ENCODE measurements at regions not wholly inside any gene's neighbourhood (a gene's known extent, or its start where the extent isn't known, plus 50 kb on each side); places are given as distances from the start of the nearest gene placed in this dataset.

- Histone ChIP-seq H3K27ac (no peak overlapping the region), H4K20me1 (ENCODE audit: insufficient read depth, poor library complexity, severe bottlenecking) (no peaks in the 10 kb centered on the region), H3K36me3 (replicated peaks; ENCODE audit: insufficient read depth, low read depth) (no peaks in the 10 kb centered on the region), H3K4me1 (ENCODE audit: insufficient read depth) (no peaks in the 10 kb centered on the region), H3K79me2 (no peaks in the 10 kb centered on the region), H3K9me3 (ENCODE audit: low read depth) (no peaks in the 10 kb centered on the region), H3K9me2 (replicated peaks; ENCODE audit: insufficient read depth) (no peaks in the 10 kb centered on the region), H2AFZ (no peak overlapping the region), H3K4me2 (no peak overlapping the region), H3K4me3 (no peak overlapping the region), H3K27me3 (no peaks in the 10 kb centered on the region)
- TF ChIP-seq, protein P1, sequence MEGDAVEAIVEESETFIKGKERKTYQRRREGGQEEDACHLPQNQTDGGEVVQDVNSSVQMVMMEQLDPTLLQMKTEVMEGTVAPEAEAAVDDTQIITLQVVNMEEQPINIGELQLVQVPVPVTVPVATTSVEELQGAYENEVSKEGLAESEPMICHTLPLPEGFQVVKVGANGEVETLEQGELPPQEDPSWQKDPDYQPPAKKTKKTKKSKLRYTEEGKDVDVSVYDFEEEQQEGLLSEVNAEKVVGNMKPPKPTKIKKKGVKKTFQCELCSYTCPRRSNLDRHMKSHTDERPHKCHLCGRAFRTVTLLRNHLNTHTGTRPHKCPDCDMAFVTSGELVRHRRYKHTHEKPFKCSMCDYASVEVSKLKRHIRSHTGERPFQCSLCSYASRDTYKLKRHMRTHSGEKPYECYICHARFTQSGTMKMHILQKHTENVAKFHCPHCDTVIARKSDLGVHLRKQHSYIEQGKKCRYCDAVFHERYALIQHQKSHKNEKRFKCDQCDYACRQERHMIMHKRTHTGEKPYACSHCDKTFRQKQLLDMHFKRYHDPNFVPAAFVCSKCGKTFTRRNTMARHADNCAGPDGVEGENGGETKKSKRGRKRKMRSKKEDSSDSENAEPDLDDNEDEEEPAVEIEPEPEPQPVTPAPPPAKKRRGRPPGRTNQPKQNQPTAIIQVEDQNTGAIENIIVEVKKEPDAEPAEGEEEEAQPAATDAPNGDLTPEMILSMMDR (IDR thresholded peaks at IDR 0.05; ENCODE audit: poor library complexity) = no peak
- TF ChIP-seq EZH2phosphoT487 (IDR thresholded peaks at IDR 0.05; ENCODE audit: low read depth, severe bottlenecking, unreplicated experiment) (no peak), EZH2 (IDR thresholded peaks at IDR 0.05; ENCODE audit: borderline replicate concordance) (no peak)
- no peak for DNase-seq (ENCODE audit: low spot score)
- WGBS (ENCODE audit: low lambda C conversion rate, missing lambda C conversion rate) = 92% methylated on average over 1 of the region's 1 CpG
Observed at GRCh38 chr13:74562381-74562780, 428.2 kb upstream of the KLF12 start.

DNA sequence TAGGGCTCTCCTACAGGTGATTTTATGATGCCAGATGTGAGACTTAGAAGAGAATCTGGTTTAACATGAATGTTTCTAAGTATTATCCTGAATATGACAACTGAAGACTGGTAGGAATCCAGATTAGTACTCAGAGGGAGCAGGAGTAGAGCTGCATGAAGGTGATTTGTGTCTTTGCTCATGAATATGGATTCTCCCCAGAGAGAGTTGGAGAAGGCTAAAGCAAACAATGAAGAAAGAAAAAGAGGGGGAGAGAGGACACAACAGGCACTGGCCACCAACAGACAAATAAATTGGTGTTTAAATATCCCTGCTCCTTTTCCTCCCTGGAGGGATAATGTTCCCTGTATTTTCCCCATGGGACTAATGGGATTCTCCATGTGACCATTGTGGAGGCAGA is 427.0 kb upstream of the KLF12 start:
- Histone ChIP-seq H2AFZ (no peak overlapping the region), H3K4me3 (no peak overlapping the region), H3K4me1 (ENCODE audit: insufficient read depth) (no peaks in the 10 kb centered on the region), H3K27me3 (no peaks in the 10 kb centered on the region), H3K27ac (no peak overlapping the region), H3K79me2 (no peaks in the 10 kb centered on the region), H3K9me2 (replicated peaks; ENCODE audit: insufficient read depth) (no peaks in the 10 kb centered on the region), H3K9me3 (ENCODE audit: low read depth) (no peaks in the 10 kb centered on the region), H3K36me3 (replicated peaks; ENCODE audit: insufficient read depth, low read depth) (no peaks in the 10 kb centered on the region), H3K4me2 (no peak overlapping the region), H4K20me1 (ENCODE audit: insufficient read depth, poor library complexity, severe bottlenecking) (no peaks in the 10 kb centered on the region)
- DNase-seq (ENCODE audit: low spot score) = no peak
- TF ChIP-seq EZH2phosphoT487 (IDR thresholded peaks at IDR 0.05; ENCODE audit: low read depth, severe bottlenecking, unreplicated experiment) (no peak), EZH2 (IDR thresholded peaks at IDR 0.05; ENCODE audit: borderline replicate concordance) (no peak)
- TF ChIP-seq, protein P1 (IDR thresholded peaks at IDR 0.05; ENCODE audit: poor library complexity) = no peak

DNA sequence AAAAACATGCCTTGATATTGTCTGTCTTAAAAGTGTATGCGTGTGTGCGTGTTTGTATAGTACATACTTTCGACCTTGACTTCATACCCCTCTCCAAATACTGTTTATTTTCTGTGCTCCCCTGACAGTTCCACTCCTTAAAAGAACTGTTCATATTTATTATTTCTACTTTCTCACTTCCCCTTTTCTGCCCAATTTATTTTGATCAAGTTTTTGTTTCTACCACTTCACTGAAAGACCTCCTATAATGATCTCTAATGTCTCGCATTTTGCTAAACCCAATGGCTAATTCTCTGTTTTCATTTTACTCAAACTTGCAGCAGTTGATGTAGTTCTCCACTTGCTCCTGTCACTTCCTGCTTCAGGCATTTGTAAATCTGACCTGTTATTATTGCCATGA is 426.1 kb upstream of the KLF12 start:
- H3K4me3 ChIP-seq = no peak overlapping the region
- DNase-seq (ENCODE audit: low spot score) = no peak

More for the DNA sequence above, 426.1 kb upstream of the KLF12 start:
- Histone ChIP-seq H3K4me1 (ENCODE audit: insufficient read depth) (no peaks in the 10 kb centered on the region), H3K27ac (no peak overlapping the region), H3K27me3 (no peaks in the 10 kb centered on the region), H2AFZ (no peak overlapping the region), H3K9me2 (replicated peaks; ENCODE audit: insufficient read depth) (no peaks in the 10 kb centered on the region), H4K20me1 (ENCODE audit: insufficient read depth, poor library complexity, severe bottlenecking) (no peaks in the 10 kb centered on the region), H3K79me2 (no peaks in the 10 kb centered on the region), H3K4me2 (no peak overlapping the region), H3K9me3 (ENCODE audit: low read depth) (no peaks in the 10 kb centered on the region), H3K36me3 (replicated peaks; ENCODE audit: insufficient read depth, low read depth) (no peaks in the 10 kb centered on the region)
- 95% methylated on average over 4 of the region's 4 CpGs for WGBS (ENCODE audit: low lambda C conversion rate, missing lambda C conversion rate)
- TF ChIP-seq EZH2phosphoT487 (IDR thresholded peaks at IDR 0.05; ENCODE audit: low read depth, severe bottlenecking, unreplicated experiment) = no peak
- no peak for TF ChIP-seq EZH2 (IDR thresholded peaks at IDR 0.05; ENCODE audit: borderline replicate concordance)
- TF ChIP-seq, protein P1 (IDR thresholded peaks at IDR 0.05; ENCODE audit: poor library complexity) = no peak
